PC-3 (cell line): ENCODE measurements at regions not wholly inside any gene's neighbourhood (a gene's known extent, or its start where the extent isn't known, plus 50 kb on each side); places are given as distances from the start of the nearest gene placed in this dataset.

Source experiments
- CTCF ChIP-seq: fragments of 300-600 bp; sonication (generic); conservative IDR thresholded peaks from 2 replicates; pipeline ENCODE4 v1.5.1; 2017; ENCODE audit warnings: antibody characterized with exemption, low read depth, mild to moderate bottlenecking, low read length
- EZH2 ChIP-seq: fragments of 300-600 bp; sonication (generic); IDR thresholded peaks from one replicate; pipeline ENCODE4 v1.6.1; 2017; ENCODE audit warnings: antibody characterized with exemption, mild to moderate bottlenecking, low read length; ENCODE audit not compliant: unreplicated experiment

- TF ChIP-seq CTCF (no peak), EZH2 (no peak)
Measured at GRCh38 chr2:10238991-10239485, 63.7 kb upstream of the HPCAL1 start.
